ENCODE measurements at regions not wholly inside any gene's neighbourhood (a gene's known extent, or its start where the extent isn't known, plus 50 kb on each side); places are given as distances from the start of the nearest gene placed in this dataset.
"Not testable (repeated sequence)": the region's sequence is repeated elsewhere in the genome, so short reads cannot be mapped to it uniquely, and the experiment has no call there.

GRCh38 chr1:182321532-182321931 is 70.1 kb downstream of the GLUL start:
- TF ChIP-seq POLR2A (IDR thresholded peaks at IDR 0.05), result not testable (repeated sequence)
- peak in 1 of 4 donors; percentile 13 for TF ChIP-seq CTCF (IDR thresholded peaks at IDR 0.05)
